ENCODE measurements at regions not wholly inside any gene's neighbourhood (a gene's known extent, or its start where the extent isn't known, plus 50 kb on each side); places are given as distances from the start of the nearest gene placed in this dataset.
"Not testable (repeated sequence)": the region's sequence is repeated elsewhere in the genome, so short reads cannot be mapped to it uniquely, and the experiment has no call there.

DNA sequence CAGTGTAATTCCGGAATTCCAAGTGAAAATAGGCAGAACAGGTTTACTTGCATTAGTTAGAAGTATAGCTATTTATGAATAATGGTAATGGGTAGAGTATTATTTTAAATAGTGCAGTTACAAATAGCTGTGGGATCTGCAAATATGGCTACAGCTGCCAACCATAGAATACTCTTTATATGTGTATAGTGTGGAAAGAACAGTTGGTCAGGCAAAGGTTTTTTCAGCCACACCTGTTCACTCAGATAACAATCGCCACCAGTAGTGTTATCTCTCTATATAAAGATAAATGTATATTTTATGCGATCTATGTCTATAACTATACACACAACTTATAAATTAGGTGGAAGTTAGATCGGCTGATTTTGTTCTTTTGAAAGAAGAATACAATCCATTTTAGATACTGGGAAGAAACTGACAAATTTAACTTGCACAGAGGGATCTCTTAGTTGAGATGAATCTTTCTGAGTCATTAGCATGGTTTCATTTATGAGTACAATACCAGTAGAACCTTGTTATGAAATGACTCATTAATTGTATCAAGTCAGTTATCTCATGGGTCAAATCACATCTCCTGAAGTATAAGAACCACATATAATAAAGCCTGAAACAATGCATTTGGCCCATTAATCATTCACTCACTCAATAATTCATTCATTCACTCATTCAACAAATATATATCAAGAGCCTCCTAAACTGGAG lies 100.9 kb upstream of the NR3C2 start:
- H3K27ac ChIP-seq = no peak overlapping the region
- intact Hi-C loops (cut with DNase I) = no loop called here
- H3K9me3 ChIP-seq = no peaks in the 10 kb centered on the region
- no peaks in the 10 kb centered on the region for H3K27me3 ChIP-seq
- peaks cover 0 to 4% (median 0%) of the 10 kb centered on the region in 9 donors for H3K4me1 ChIP-seq
- no peak overlapping the region for H3K4me3 ChIP-seq
- H3K36me3 ChIP-seq = no peaks in the 10 kb centered on the region
- WGBS, 2 donors = 91% methylated on average over 4 of the region's 4 CpGs
- TF ChIP-seq, protein P1, sequence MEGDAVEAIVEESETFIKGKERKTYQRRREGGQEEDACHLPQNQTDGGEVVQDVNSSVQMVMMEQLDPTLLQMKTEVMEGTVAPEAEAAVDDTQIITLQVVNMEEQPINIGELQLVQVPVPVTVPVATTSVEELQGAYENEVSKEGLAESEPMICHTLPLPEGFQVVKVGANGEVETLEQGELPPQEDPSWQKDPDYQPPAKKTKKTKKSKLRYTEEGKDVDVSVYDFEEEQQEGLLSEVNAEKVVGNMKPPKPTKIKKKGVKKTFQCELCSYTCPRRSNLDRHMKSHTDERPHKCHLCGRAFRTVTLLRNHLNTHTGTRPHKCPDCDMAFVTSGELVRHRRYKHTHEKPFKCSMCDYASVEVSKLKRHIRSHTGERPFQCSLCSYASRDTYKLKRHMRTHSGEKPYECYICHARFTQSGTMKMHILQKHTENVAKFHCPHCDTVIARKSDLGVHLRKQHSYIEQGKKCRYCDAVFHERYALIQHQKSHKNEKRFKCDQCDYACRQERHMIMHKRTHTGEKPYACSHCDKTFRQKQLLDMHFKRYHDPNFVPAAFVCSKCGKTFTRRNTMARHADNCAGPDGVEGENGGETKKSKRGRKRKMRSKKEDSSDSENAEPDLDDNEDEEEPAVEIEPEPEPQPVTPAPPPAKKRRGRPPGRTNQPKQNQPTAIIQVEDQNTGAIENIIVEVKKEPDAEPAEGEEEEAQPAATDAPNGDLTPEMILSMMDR (IDR thresholded peaks at IDR 0.05) = no peak
- DNase-seq (no peak), ATAC-seq (no peak)

- peak in 5 of 8 donors; percentile 35 to 90 (median 81) for ATAC-seq
- 68 to 77% methylated on average over 4 of the region's 4 CpGs for WGBS, 2 donors
- no peaks in the 10 kb centered on the region for H3K36me3 ChIP-seq
- H3K9me3 ChIP-seq = peaks cover 0 to 2% (median 0%) of the 10 kb centered on the region in 11 donors
- DNase-seq = peak; percentile 19 to 23
- no peaks in the 10 kb centered on the region for H3K27me3 ChIP-seq
- intact Hi-C loops (cut with DNase I) = no loop called here
- peaks cover 0 to 4% (median 0%) of the 10 kb centered on the region in 9 donors for H3K4me1 ChIP-seq
- H3K4me3 ChIP-seq = no peak overlapping the region
- no peak overlapping the region for H3K27ac ChIP-seq
- TF ChIP-seq, protein P1 (IDR thresholded peaks at IDR 0.05) = no peak
Measured at GRCh38 chr4:148540622-148541326, 98.6 kb upstream of the NR3C2 start.

GRCh38 chr4:148539387-148539786 lies 97.2 kb upstream of the NR3C2 start:
- H3K36me3 ChIP-seq = no peaks in the 10 kb centered on the region
- TF ChIP-seq, protein P1 (IDR thresholded peaks at IDR 0.05) = no peak
- H3K9me3 ChIP-seq = peaks cover 0 to 15% (median 8%) of the 10 kb centered on the region in 11 donors
- DNase-seq (no peak), ATAC-seq (no peak)
- no peaks in the 10 kb centered on the region for H3K27me3 ChIP-seq
- intact Hi-C loops (cut with DNase I) = no loop called here
- H3K4me3 ChIP-seq = no peak overlapping the region
- 78 to 89% methylated on average over 3 of the region's 3 CpGs for WGBS, 2 donors
- H3K4me1 ChIP-seq = peaks cover 0 to 4% (median 0%) of the 10 kb centered on the region in 9 donors
- no peak overlapping the region for H3K27ac ChIP-seq

DNA sequence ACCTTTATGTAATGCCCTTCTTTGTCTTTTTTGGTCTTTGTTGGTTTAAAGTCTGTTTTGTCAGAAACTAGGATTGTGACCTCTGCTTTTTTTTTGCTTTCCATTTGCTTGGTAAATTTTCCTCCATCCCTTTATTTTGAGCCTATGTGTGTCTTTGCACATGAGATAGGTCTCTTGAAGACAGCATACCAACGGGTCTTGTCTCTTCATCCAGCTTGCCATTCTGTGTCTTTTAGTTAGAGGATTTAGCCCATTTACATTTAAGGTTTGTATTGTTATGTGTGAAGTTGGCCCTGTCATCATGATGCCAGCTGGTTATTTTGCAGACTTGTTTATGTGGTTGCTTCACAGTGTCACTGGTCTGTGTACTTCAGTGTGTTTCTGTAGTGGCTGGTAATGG lies 91.6 kb upstream of the NR3C2 start:
- ATAC-seq; H3K36me3 ChIP-seq; intact Hi-C loops (cut with DNase I); H3K4me3 ChIP-seq; DNase-seq; H3K27me3 ChIP-seq; H3K4me1 ChIP-seq; H3K27ac ChIP-seq: not testable (repeated sequence)
- 88 to 100% methylated on average over 1 of the region's 1 CpG for WGBS, 2 donors
- H3K9me3 ChIP-seq = peaks cover 0 to 54% (median 30%) of the 10 kb centered on the region in 11 donors

- Histone ChIP-seq H3K9me3 (peaks cover 0 to 48% (median 29%) of the 10 kb centered on the region in 11 donors), H3K27ac (no peak overlapping the region), H3K36me3 (no peaks in the 10 kb centered on the region), H3K4me3 (no peak overlapping the region), H3K4me1 (no peaks in the 10 kb centered on the region), H3K27me3 (no peaks in the 10 kb centered on the region)
- ATAC-seq (no peak), DNase-seq (no peak)
- intact Hi-C loops (cut with DNase I) = no loop called here
- TF ChIP-seq, protein P1 (IDR thresholded peaks at IDR 0.05) = no peak
Measured at GRCh38 chr4:148530114-148530513, 87.9 kb upstream of the NR3C2 start.
